ENCODE measurements at regions not wholly inside any gene's neighbourhood (a gene's known extent, or its start where the extent isn't known, plus 50 kb on each side); places are given as distances from the start of the nearest gene placed in this dataset.

DNA sequence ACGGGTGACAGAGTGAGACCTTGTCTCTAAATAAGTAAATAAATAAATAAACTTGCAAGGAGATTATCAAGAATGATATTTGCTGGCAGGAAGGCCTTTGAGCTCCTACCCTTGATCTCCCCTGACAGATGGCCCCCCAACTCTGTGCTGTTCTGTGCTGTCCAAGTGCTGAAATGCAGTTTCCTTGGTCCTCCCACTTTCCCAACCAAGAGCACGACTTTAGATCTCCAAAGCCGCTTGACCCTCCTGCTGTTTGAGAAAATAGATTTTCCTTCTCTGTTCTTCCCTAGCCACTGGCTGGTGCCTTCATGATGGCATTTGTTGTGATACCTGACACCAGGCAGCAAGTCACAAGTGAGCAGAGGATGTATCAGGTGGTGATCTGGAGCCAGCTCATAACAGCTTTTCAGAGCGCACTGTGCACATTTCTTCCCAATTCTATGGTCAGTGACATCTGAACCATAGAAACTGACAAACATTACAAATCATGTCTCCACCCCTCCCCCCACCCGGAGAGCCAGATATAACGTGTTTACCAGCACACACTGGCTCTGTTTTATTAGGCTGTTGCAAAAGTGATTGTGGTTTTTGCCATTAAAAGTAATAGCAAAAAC lies 80.0 kb upstream of the PUM3 start:
- Histone ChIP-seq H3K27ac (no peak overlapping the region), H3K9me3 (no peaks in the 10 kb centered on the region), H3K27me3 (no peaks in the 10 kb centered on the region), H3K36me3 (no peaks in the 10 kb centered on the region), H3K4me3 (no peak overlapping the region), H3K4me1 (no peaks in the 10 kb centered on the region)
- TF ChIP-seq POLR2A (IDR thresholded peaks at IDR 0.05) (no peak), POLR2AphosphoS5 (IDR thresholded peaks at IDR 0.05) (no peak)
- TF ChIP-seq, protein P1, sequence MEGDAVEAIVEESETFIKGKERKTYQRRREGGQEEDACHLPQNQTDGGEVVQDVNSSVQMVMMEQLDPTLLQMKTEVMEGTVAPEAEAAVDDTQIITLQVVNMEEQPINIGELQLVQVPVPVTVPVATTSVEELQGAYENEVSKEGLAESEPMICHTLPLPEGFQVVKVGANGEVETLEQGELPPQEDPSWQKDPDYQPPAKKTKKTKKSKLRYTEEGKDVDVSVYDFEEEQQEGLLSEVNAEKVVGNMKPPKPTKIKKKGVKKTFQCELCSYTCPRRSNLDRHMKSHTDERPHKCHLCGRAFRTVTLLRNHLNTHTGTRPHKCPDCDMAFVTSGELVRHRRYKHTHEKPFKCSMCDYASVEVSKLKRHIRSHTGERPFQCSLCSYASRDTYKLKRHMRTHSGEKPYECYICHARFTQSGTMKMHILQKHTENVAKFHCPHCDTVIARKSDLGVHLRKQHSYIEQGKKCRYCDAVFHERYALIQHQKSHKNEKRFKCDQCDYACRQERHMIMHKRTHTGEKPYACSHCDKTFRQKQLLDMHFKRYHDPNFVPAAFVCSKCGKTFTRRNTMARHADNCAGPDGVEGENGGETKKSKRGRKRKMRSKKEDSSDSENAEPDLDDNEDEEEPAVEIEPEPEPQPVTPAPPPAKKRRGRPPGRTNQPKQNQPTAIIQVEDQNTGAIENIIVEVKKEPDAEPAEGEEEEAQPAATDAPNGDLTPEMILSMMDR (IDR thresholded peaks at IDR 0.05), result no peak
- intact Hi-C loops (cut with DNase I; ENCODE audit: low total_unique reads), result no loop called here
- no peak for DNase-seq (ENCODE audit: low spot score in 2 of 2)

DNA sequence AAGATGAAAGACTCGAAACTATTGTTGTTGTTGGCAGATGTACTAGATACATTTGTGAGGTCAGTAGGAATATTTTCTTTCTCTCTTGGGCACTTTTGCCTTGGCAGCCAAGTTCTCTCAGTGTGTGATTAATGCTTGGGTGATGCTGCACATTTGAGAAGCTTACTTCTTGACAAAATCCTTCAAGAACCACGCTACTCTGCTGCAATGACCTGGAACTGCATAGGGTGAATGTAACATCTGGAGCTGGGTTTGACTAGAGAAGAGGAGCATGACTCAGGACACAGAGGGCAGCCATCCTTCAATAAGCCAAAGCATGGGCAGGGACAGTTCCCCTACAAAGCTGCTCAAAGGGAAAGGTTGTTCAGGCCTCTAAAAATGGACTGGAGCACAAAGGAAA lies 75.5 kb upstream of the PUM3 start:
- Histone ChIP-seq H3K27ac (no peak overlapping the region), H3K4me1 (no peaks in the 10 kb centered on the region), H3K9me3 (no peaks in the 10 kb centered on the region), H3K4me3 (no peak overlapping the region), H3K36me3 (no peaks in the 10 kb centered on the region), H3K27me3 (no peaks in the 10 kb centered on the region)
- intact Hi-C loops (cut with DNase I; ENCODE audit: low total_unique reads), result no loop called here
- TF ChIP-seq POLR2AphosphoS5 (IDR thresholded peaks at IDR 0.05), result no peak
- TF ChIP-seq, protein P1 (IDR thresholded peaks at IDR 0.05), result no peak
- no peak for TF ChIP-seq POLR2A (IDR thresholded peaks at IDR 0.05)
- no peak for DNase-seq (ENCODE audit: low spot score in 2 of 2)

DNA sequence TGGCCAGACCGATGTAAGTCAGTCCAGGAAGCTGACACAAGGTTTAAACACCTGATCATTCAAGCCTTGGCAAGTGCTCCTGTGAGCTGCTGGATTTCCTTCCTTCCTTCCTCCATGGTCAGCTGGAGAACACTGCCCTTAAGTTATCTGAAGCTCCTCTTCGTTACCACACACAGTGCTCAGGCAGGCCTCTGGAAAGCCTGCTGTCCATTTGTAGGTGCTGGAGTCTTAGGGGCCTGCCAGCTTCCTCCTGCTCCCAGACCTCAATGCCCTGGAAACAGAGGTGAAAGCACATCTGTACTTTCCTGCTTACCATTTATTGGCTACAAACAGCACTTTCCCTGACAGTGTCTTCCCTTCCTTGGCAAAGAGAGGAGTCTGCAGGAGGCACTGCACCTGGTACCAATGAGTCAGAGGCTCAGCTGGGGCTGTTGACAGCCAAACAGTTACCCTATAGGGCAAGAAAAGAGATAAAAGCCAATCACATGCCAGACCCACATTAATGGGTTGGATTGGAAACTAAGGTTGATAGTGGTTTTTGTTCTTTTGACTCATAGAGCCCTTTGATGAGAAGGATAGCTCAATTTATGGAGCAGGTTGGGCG lies 72.6 kb upstream of the PUM3 start:
- H3K36me3 ChIP-seq, result no peaks in the 10 kb centered on the region
- H3K4me3 ChIP-seq, result no peak overlapping the region
- no peaks in the 10 kb centered on the region for H3K9me3 ChIP-seq
- H3K27ac ChIP-seq, result no peak overlapping the region
- TF ChIP-seq, protein P1 (IDR thresholded peaks at IDR 0.05), result no peak
- TF ChIP-seq POLR2AphosphoS5 (IDR thresholded peaks at IDR 0.05) (no peak), POLR2A (IDR thresholded peaks at IDR 0.05) (no peak)
- no peak for DNase-seq (ENCODE audit: low spot score in 2 of 2)
- H3K4me1 ChIP-seq, result no peaks in the 10 kb centered on the region
- intact Hi-C loops (cut with DNase I; ENCODE audit: low total_unique reads), result no loop called here
- H3K27me3 ChIP-seq, result no peaks in the 10 kb centered on the region

DNA sequence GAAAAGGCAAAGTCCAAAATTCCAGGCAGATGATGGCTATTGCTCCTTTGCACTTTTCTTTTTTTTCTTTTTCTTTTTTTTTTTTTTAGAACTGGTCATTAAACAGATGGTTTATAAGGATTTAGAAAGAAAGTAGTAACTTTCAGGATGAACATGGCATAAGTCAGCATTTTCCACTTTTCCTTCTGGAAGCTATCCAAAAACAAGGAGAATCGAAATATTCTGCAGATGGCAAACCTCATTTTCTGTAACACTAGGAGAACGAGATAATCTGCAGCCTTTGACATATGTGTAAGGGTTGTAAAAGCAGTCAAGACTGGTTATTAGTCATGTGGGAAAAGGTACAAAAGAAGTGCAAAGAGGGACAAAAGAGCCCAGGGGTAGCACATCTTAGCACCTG lies 69.1 kb upstream of the PUM3 start:
- Histone ChIP-seq H3K4me1 (no peaks in the 10 kb centered on the region), H3K4me3 (no peak overlapping the region), H3K27me3 (no peaks in the 10 kb centered on the region), H3K9me3 (no peaks in the 10 kb centered on the region), H3K27ac (no peak overlapping the region), H3K36me3 (no peaks in the 10 kb centered on the region)
- intact Hi-C loops (cut with DNase I; ENCODE audit: low total_unique reads), result no loop called here
- TF ChIP-seq POLR2AphosphoS5 (IDR thresholded peaks at IDR 0.05) (no peak), POLR2A (IDR thresholded peaks at IDR 0.05) (no peak)
- TF ChIP-seq, protein P1 (IDR thresholded peaks at IDR 0.05), result no peak
- DNase-seq (ENCODE audit: low spot score in 2 of 2), result no peak

DNA sequence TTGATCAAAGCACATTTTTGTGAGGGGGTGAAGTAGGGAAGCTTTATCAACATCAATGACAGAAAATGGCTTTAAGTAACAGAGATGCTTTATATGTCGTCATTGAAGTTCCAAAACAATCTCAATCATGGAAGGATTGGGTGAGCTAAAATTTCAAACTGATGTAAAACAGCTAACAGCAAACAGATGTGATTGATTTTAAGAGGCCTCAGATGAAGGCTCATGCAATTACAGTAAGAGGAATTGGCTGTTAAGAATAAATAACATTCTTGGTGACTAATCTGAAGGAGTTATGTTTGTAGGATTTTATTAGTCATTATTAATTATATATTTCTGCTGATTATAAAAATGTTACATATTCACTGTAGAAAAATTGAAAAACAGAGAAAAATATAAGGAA lies 63.5 kb upstream of the PUM3 start:
- H3K27me3 ChIP-seq, result no peaks in the 10 kb centered on the region
- DNase-seq (ENCODE audit: low spot score in 2 of 2), result no peak
- TF ChIP-seq POLR2A (IDR thresholded peaks at IDR 0.05) (no peak), POLR2AphosphoS5 (IDR thresholded peaks at IDR 0.05) (no peak)
- TF ChIP-seq, protein P1 (IDR thresholded peaks at IDR 0.05), result no peak
- H3K4me1 ChIP-seq, result no peaks in the 10 kb centered on the region
- no peaks in the 10 kb centered on the region for H3K9me3 ChIP-seq
- intact Hi-C loops (cut with DNase I; ENCODE audit: low total_unique reads), result no loop called here
- H3K27ac ChIP-seq, result no peak overlapping the region
- no peak overlapping the region for H3K4me3 ChIP-seq
- no peaks in the 10 kb centered on the region for H3K36me3 ChIP-seq
